OCI-LY7 (cell line): ENCODE measurements at regions not wholly inside any gene's neighbourhood (a gene's known extent, or its start where the extent isn't known, plus 50 kb on each side); places are given as distances from the start of the nearest gene placed in this dataset.

Experiments used
- CTCF ChIP-seq: fragments of 200-600 bp; sonication (generic); conservative IDR thresholded peaks from 2 replicates; pipeline ENCODE4 v1.5.1; 2014; ENCODE audit warnings: mild to moderate bottlenecking, antibody characterized with exemption, low read length, moderate library complexity, mixed read lengths
- EZH2phosphoT487 ChIP-seq: fragments of 200-600 bp; sonication (generic); IDR thresholded peaks from 2 replicates; pipeline ENCODE4 v1.6.1; 2018; ENCODE audit warnings: low read depth, borderline replicate concordance, mild to moderate bottlenecking, mixed run types, antibody characterized with exemption, low read length, moderate library complexity, mixed read lengths

GRCh38 chr6:84618046-84618752, 146.2 kb downstream of the TBX18 start:
- TF ChIP-seq CTCF (no peak), EZH2phosphoT487 (no peak)
